Stimulated activated CD8-positive, alpha-beta memory T cell treated with anti-CD3 and anti-CD28 coated beads, Interleukin-7, amount 100 ng/mL, for 24 hours (primary cell): ENCODE measurements at regions not wholly inside any gene's neighbourhood (a gene's known extent, or its start where the extent isn't known, plus 50 kb on each side); places are given as distances from the start of the nearest gene placed in this dataset.
"Not testable (repeated sequence)": the region's sequence is repeated elsewhere in the genome, so short reads cannot be mapped to it uniquely, and the experiment has no call there.

Source experiments
- DNase-seq: peaks from one replicate; pipeline ENCODE4 v3.0.0-alpha.2; 2020; ENCODE audit warnings: low read depth

DNA sequence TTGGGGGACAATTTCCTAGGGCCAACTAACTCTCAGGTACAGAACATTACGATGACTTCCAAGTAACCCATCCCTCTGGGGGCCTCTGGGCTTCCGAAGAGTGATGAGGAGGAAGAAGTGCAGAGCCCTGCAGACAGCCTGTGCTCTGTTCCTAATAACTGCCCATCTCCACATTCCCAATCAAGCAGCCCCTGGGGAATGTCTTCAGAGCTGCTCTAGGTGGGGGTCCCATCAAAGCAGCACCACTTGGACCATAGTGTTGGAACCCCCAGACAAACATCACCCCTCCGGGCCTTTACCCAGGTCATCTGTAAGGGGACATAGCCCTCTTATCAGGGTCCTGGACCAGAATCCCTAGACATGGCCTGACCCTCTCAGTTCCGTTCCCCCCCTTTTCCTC, 357.3 kb downstream of the NPHP4 start:
- DNase-seq = no peak

GRCh38 chr1:5632814-5633213, 359.4 kb downstream of the NPHP4 start:
- no peak for DNase-seq

DNA sequence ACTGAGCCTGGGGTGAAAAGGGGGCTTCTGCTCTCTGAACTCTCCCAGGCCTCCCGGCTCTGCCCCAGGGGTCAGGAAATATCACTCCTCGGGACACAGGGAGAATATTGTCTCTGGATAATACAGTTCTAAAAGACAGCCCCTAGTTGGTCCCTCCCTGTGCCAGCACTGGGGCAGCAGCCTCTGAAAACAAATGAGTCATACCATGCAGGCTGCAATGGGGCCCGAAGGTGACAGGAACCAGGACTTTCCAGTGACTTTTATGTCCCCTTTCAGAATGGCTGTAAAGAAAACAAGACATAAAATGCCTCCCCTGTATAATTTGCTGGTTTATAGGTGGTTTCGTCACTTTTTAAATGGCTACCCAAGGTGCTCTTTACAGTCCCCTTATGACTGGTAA, 360.0 kb downstream of the NPHP4 start:
- no peak for DNase-seq

- DNase-seq = no peak
Observed at GRCh38 chr1:5628416-5628815, 363.8 kb downstream of the NPHP4 start.

- no peak for DNase-seq
Observed at GRCh38 chr1:5623399-5623798, 368.8 kb downstream of the NPHP4 start.

GRCh38 chr1:5622412-5622811, 369.8 kb downstream of the NPHP4 start:
- DNase-seq = no peak

DNA sequence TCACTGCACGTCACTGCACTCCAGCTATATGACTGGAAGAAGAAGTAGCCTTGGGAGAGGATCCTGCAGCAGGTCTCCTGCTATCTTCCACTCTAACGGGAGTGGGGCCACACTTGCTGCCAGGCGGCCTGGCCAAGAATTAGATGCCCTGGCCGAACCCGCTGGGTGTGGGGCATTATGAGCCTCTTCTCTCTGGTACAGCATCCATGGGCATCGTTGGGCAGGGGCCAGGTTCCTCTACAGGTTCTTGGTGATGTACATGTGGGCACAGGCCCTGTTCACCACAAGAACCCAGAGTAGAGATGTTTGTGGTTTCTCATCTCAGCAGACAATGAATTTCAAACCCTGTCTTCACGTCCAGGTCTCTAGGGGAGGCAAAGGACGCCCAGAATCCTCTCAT, 370.5 kb downstream of the NPHP4 start:
- DNase-seq = no peak

DNA sequence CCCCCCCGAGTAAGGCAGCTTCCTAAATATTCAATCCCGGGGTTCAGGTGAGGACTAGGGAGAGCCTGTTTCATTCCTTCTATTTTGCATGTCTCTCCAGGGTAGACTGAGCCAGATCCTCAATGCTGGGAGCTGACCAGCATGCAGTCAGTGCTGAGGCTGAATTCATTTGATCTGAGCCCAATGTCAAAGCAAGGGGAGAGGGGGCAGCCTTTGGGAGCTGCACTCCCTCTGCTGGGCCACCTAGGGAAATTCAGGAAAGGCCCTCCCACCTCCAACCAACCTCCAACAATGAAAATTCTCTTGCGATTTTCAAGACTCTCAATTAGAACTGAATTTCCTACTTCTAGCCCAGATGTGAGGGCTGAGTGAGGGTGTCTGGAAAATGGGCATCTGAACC, 371.2 kb downstream of the NPHP4 start:
- no peak for DNase-seq

GRCh38 chr1:5620418-5620817, 371.8 kb downstream of the NPHP4 start:
- no peak for DNase-seq

DNA sequence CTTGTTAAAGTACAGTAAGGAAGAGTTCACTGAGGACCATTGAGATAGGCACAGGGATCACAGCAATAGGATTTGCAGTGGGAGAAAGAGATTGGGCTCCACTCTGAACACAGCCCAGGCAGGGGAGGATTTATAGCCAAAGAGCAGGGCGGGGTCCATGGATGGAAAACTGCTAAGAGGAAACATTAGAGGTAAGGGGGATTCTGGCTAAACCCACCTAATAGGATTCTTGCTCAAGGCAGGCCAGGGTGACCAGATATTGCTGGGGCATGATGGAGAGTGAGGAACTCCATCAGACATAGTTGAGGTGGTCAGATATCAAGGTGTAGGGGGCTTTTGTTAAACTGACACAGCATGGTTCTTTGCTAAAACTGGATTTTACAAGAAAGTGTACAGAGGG, 372.8 kb downstream of the NPHP4 start:
- DNase-seq = no peak

- DNase-seq = no peak
Observed at GRCh38 chr1:5617546-5617945, 374.7 kb downstream of the NPHP4 start.

GRCh38 chr1:5617179-5617520, 375.1 kb downstream of the NPHP4 start:
- no peak for DNase-seq

GRCh38 chr1:5616366-5617178, 375.7 kb downstream of the NPHP4 start:
- DNase-seq = no peak

GRCh38 chr1:5615076-5615475, 377.1 kb downstream of the NPHP4 start:
- DNase-seq = no peak

DNA sequence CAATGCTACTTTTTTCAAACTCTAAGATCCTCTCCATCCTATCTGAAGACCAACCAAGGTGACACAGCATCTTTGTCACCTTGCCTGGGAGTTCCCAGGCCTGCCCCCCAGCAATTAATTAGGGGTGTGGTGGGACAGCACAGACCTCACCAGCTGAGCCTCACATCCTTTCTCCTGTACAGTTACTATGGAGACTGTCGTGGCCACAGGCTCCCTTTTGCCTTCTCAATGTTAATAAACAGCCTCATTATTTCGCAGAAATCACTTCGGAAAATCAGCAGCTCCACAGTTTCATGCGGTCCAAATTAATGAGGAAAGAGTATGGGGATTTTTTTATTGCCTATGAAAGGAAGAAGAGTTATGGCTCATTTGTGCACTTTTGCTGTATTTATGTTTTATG, 378.3 kb downstream of the NPHP4 start:
- no peak for DNase-seq

GRCh38 chr1:5611851-5612250, 380.4 kb downstream of the NPHP4 start:
- DNase-seq = no peak

- no peak for DNase-seq
Observed at GRCh38 chr1:5611431-5611830, 380.8 kb downstream of the NPHP4 start.

GRCh38 chr1:5610432-5610831, 381.8 kb downstream of the NPHP4 start:
- no peak for DNase-seq

- no peak for DNase-seq
Observed at GRCh38 chr1:5603353-5604104, 388.7 kb downstream of the NPHP4 start.

- DNase-seq = not testable (repeated sequence)
Observed at GRCh38 chr1:5602718-5603117, 389.5 kb downstream of the NPHP4 start.

GRCh38 chr1:5601516-5601915, 390.7 kb downstream of the NPHP4 start:
- DNase-seq = no peak

DNA sequence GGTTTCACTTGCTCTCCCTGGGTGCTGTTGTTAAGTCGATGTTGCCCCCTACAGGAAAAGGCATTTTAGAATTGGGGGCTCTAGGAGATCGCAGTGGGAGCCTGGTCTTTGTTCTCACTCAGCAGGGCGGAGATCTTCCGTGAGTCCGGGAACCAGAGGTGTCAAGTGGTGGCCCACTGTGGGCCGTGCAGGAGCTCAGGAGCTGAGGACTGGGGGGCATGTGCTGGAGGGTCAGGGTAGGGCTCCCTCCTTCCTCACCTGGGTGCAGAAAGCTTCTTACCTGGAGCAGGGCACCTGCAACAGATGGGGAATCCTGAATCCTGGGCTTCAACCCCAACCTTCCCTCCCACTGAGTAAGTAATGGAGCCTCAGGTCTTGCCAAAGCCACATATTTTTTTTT, 392.7 kb downstream of the NPHP4 start:
- DNase-seq = no peak

- DNase-seq = no peak
Observed at GRCh38 chr1:5598824-5599395, 393.3 kb downstream of the NPHP4 start.
